Stomach (tissue), 8 donors: ENCODE measurements at regions not wholly inside any gene's neighbourhood (a gene's known extent, or its start where the extent isn't known, plus 50 kb on each side); places are given as distances from the start of the nearest gene placed in this dataset.
A peak's percentile ranks its signal among the peaks of the same experiment; 100 is the strongest.

ENCODE experiments used
- DNase-seq, 2 donors: peaks; one replicate each; pipeline versions ENCODE4 v3.0.0 to v3.0.0-alpha.2; 2013 to 2019
- H3K27ac ChIP-seq, 5 donors: fragments of 200-600 bp in 4 of 5; sonication (generic) in 4 of 5; one replicate each; pipeline ENCODE4 v1.5.1; 2013 to 2019; ENCODE audit warnings: mild to moderate bottlenecking in 1 of 5, moderate library complexity in 1 of 5
- H3K27me3 ChIP-seq, 3 donors: fragments of 200-600 bp; sonication (generic); one replicate each; pipeline ENCODE4 v1.5.1; 2017 to 2019; ENCODE audit warnings: mixed run types in 1 of 3
- H3K36me3 ChIP-seq, 4 donors: fragments of 200-600 bp; sonication (generic); 1 replicate in 3 of 4; 2 replicates in 1 of 4; pipeline ENCODE4 v1.5.1; 2016 to 2019
- H3K4me1 ChIP-seq, 4 donors: fragments of 200-600 bp; sonication (generic); one replicate each; pipeline ENCODE4 v1.5.1; 2016 to 2019
- H3K4me3 ChIP-seq, 4 donors: fragments of 200-600 bp; sonication (generic) in 3 of 4; one replicate each; pipeline ENCODE4 v1.5.1; 2016 to 2019; ENCODE audit warnings: mild to moderate bottlenecking in 1 of 4
- H3K9me3 ChIP-seq, 4 donors: fragments of 200-600 bp; sonication (generic); one replicate each; pipeline ENCODE4 v1.5.1; 2016 to 2019
- EP300 ChIP-seq: sonication (generic); formaldehyde crosslinking; IDR thresholded peaks from one replicate; pipeline ENCODE4 v1.6.1; 2017; ENCODE audit warnings: antibody characterized with exemption
- POLR2A ChIP-seq, 4 donors: fragments of 450-650 bp; IDR thresholded peaks; one replicate each; pipeline ENCODE4 v1.6.1; 2016; ENCODE audit warnings: antibody characterized with exemption in 4 of 4, control low read depth in 2 of 4, mild to moderate bottlenecking in 1 of 4, moderate library complexity in 1 of 4
- POLR2AphosphoS5 ChIP-seq, 3 donors: sonication (generic); formaldehyde crosslinking; IDR thresholded peaks; one replicate each; pipeline ENCODE4 v1.6.1; 2016; ENCODE audit warnings: antibody characterized with exemption in 3 of 3
- whole genome bisulfite sequencing, 5 donors: extraction: QIAGEN DNeasy Blood & Tissue Kit in 3 of 5; methylation state at CpG; one replicate each; pipeline versions ENCODE4 v1.1.5 to v1.1.7; 2013 to 2018; 5-methylcytosine and 5-hydroxymethylcytosine counted together
- intact Hi-C: fragments of 100-400 bp; cut with DNase I; formaldehyde crosslinking; loops from one replicate; pipeline ENCODE4 v1.15.1; 2023; ENCODE audit warnings: low total_unique reads
- TF ChIP-seq, protein P1 (sequence below), 7 experiments: fragments of 450-650 bp in 4 of 7; fragments of 200-600 bp in 3 of 7; sonication (generic) in 3 of 7; IDR thresholded peaks; one replicate each; pipeline ENCODE4 v1.5.1; 2016 to 2019; ENCODE audit warnings: antibody characterized with exemption in 7 of 7, control low read depth in 2 of 7, mild to moderate bottlenecking in 1 of 7
- donor health status: healthy with polysubstance abuse.
- donor health status: Bipolar disorder and iron deficiency.
- donor health status: healthy.

DNA sequence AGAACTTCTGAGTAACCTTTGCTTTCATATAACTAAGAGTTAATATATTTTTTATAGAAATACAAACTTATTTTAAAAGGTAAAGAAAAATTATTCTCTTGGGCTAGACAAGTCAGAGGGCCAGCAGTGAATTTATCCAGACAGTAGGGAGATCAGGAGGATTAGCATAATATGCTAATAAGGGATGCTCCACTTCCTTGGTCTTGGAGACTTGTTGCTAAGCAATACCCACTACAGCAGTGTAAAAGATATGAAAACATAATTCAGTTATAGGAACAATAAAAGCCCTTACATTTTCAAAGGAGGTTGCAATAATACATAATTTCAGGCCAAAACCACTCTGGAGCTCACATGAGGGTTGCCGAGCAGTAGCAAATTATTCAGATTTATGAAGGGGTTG, 615.6 kb downstream of the KCNH5 start:
- intact Hi-C loops, result no loop called here
- no peaks in the 10 kb centered on the region for H3K4me1 ChIP-seq
- DNase-seq, result no peak
- no peak overlapping the region for H3K27ac ChIP-seq
- WGBS, 5 donors, result 92 to 97% (median 93%) methylated on average over 1 of the region's 1 CpG
- peaks cover 0 to 35% (median 19%) of the 10 kb centered on the region in 4 donors for H3K9me3 ChIP-seq
- H3K4me3 ChIP-seq, result no peak overlapping the region
- no peaks in the 10 kb centered on the region for H3K27me3 ChIP-seq
- TF ChIP-seq, protein P1, sequence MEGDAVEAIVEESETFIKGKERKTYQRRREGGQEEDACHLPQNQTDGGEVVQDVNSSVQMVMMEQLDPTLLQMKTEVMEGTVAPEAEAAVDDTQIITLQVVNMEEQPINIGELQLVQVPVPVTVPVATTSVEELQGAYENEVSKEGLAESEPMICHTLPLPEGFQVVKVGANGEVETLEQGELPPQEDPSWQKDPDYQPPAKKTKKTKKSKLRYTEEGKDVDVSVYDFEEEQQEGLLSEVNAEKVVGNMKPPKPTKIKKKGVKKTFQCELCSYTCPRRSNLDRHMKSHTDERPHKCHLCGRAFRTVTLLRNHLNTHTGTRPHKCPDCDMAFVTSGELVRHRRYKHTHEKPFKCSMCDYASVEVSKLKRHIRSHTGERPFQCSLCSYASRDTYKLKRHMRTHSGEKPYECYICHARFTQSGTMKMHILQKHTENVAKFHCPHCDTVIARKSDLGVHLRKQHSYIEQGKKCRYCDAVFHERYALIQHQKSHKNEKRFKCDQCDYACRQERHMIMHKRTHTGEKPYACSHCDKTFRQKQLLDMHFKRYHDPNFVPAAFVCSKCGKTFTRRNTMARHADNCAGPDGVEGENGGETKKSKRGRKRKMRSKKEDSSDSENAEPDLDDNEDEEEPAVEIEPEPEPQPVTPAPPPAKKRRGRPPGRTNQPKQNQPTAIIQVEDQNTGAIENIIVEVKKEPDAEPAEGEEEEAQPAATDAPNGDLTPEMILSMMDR (IDR thresholded peaks at IDR 0.05), result no peak
- TF ChIP-seq EP300, result no peak
- no peak for TF ChIP-seq POLR2AphosphoS5 (IDR thresholded peaks at IDR 0.05)
- TF ChIP-seq POLR2A (IDR thresholded peaks at IDR 0.05), result no peak
- no peaks in the 10 kb centered on the region for H3K36me3 ChIP-seq

DNA sequence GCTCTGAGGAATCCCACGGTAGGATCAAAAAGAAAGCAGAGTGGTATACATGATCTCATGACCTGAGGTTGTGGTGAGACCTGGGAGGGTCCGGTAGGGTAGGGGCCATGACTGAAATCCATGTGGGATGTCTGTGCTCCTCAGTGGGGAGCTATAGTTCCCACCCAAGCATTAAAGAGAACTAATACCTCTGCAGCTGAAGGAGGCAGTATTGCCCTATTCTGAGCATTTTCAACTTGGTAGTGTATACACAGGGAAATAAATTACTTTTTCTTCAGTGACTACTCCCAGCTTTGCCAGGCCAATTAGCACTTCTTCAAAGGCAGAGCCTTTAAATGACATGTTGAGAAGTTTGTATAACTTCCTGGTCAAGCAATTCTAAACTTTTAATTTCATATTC, 613.8 kb downstream of the KCNH5 start:
- H3K4me1 ChIP-seq, result no peaks in the 10 kb centered on the region
- no peaks in the 10 kb centered on the region for H3K36me3 ChIP-seq
- no peak for DNase-seq
- TF ChIP-seq EP300 (no peak), POLR2AphosphoS5 (IDR thresholded peaks at IDR 0.05) (no peak), POLR2A (IDR thresholded peaks at IDR 0.05) (no peak)
- TF ChIP-seq, protein P1 (IDR thresholded peaks at IDR 0.05), result no peak
- no peaks in the 10 kb centered on the region for H3K27me3 ChIP-seq
- H3K4me3 ChIP-seq, result no peak overlapping the region
- peaks cover 0 to 37% (median 23%) of the 10 kb centered on the region in 4 donors for H3K9me3 ChIP-seq
- H3K27ac ChIP-seq, result no peak overlapping the region
- intact Hi-C loops, result no loop called here
- 71 to 91% (median 80%) methylated on average over 2 of the region's 2 CpGs for WGBS, 5 donors

DNA sequence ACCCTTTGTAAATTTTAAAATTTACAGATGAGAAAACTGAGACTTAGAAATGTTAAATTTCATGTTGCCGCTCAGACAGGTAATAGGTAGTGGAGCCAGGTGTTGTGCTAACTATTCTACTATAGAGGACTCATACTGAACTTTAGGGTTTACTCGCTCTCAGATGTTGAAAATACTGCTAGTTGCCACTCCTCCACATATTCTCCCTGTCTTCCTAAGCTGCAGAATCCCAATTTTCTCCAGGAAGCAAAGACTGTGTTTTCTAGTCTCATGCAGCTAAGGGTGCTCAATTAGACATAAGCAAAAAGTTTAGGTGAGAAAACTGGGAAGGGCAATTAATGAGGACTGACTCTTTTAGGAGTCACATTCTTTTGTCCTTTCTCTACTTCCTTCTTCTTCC, 612.3 kb downstream of the KCNH5 start:
- TF ChIP-seq POLR2A (IDR thresholded peaks at IDR 0.05) (no peak), POLR2AphosphoS5 (IDR thresholded peaks at IDR 0.05) (no peak), EP300 (no peak)
- TF ChIP-seq, protein P1 (IDR thresholded peaks at IDR 0.05), result no peak
- H3K4me3 ChIP-seq, result no peak overlapping the region
- no peak for DNase-seq
- no peaks in the 10 kb centered on the region for H3K4me1 ChIP-seq
- no peaks in the 10 kb centered on the region for H3K27me3 ChIP-seq
- intact Hi-C loops, result no loop called here
- no peak overlapping the region for H3K27ac ChIP-seq
- H3K36me3 ChIP-seq, result no peaks in the 10 kb centered on the region
- WGBS, 5 donors, result 90 to 94% (median 94%) methylated on average over 2 of the region's 2 CpGs
- peaks cover 0 to 48% (median 27%) of the 10 kb centered on the region in 4 donors for H3K9me3 ChIP-seq

GRCh38 chr14:62436261-62436660, 609.0 kb downstream of the KCNH5 start:
- 43 to 73% (median 46%) methylated on average over 2 of the region's 2 CpGs for WGBS, 5 donors
- peak in 1 of 2 donors; percentile 15 for DNase-seq
- H3K4me3 ChIP-seq, result no peak overlapping the region
- no peak overlapping the region for H3K27ac ChIP-seq
- TF ChIP-seq, protein P1 (IDR thresholded peaks at IDR 0.05), result no peak
- TF ChIP-seq EP300, result no peak
- no peak for TF ChIP-seq POLR2A (IDR thresholded peaks at IDR 0.05)
- TF ChIP-seq POLR2AphosphoS5 (IDR thresholded peaks at IDR 0.05), result no peak
- peaks cover 6 to 78% (median 53%) of the 10 kb centered on the region in 4 donors for H3K9me3 ChIP-seq
- intact Hi-C loops, result no loop called here
- H3K27me3 ChIP-seq, result no peaks in the 10 kb centered on the region
- no peaks in the 10 kb centered on the region for H3K36me3 ChIP-seq
- H3K4me1 ChIP-seq, result no peaks in the 10 kb centered on the region
